Epidermal melanocyte (primary cell): ENCODE measurements at regions not wholly inside any gene's neighbourhood (a gene's known extent, or its start where the extent isn't known, plus 50 kb on each side); places are given as distances from the start of the nearest gene placed in this dataset.

ENCODE experiments used
- DNase-seq: peaks from one replicate; pipeline ENCODE4 v3.0.0; 2011; ENCODE audit warnings: low spot score; ENCODE audit not compliant: insufficient read length

GRCh38 chr10:36182179-36182566 is 540.1 kb upstream of the FZD8 start:
- DNase-seq: no peak

GRCh38 chr10:36181426-36182178 is 539.5 kb upstream of the FZD8 start:
- DNase-seq: no peak

- no peak for DNase-seq
Measured at GRCh38 chr10:36178616-36179015, 536.5 kb upstream of the FZD8 start.

- DNase-seq: no peak
Measured at GRCh38 chr10:36177071-36177470, 535.0 kb upstream of the FZD8 start.

- DNase-seq: no peak
Measured at GRCh38 chr10:36175954-36176353, 533.9 kb upstream of the FZD8 start.

- DNase-seq: no peak
Measured at GRCh38 chr10:36173364-36173763, 531.3 kb upstream of the FZD8 start.

- DNase-seq: no peak
Measured at GRCh38 chr10:36171953-36172940, 530.2 kb upstream of the FZD8 start.

- DNase-seq: no peak
Measured at GRCh38 chr10:36171556-36171952, 529.5 kb upstream of the FZD8 start.

GRCh38 chr10:36170943-36171501 is 528.9 kb upstream of the FZD8 start:
- no peak for DNase-seq

GRCh38 chr10:36170142-36170719 is 528.1 kb upstream of the FZD8 start:
- no peak for DNase-seq

- DNase-seq: no peak
Measured at GRCh38 chr10:36168777-36169176, 526.7 kb upstream of the FZD8 start.

- no peak for DNase-seq
Measured at GRCh38 chr10:36164556-36165504, 522.7 kb upstream of the FZD8 start.

- DNase-seq: no peak
Measured at GRCh38 chr10:36163827-36164226, 521.7 kb upstream of the FZD8 start.

GRCh38 chr10:36157486-36157885 is 515.4 kb upstream of the FZD8 start:
- no peak for DNase-seq

GRCh38 chr10:36148207-36148606 is 506.1 kb upstream of the FZD8 start:
- DNase-seq: no peak

GRCh38 chr10:36147529-36147928 is 505.4 kb upstream of the FZD8 start:
- DNase-seq: no peak

GRCh38 chr10:36141856-36142560 is 499.9 kb upstream of the FZD8 start:
- no peak for DNase-seq

GRCh38 chr10:36129051-36129450 is 487.0 kb upstream of the FZD8 start:
- no peak for DNase-seq

- DNase-seq: no peak
Measured at GRCh38 chr10:36126076-36126475, 484.0 kb upstream of the FZD8 start.

GRCh38 chr10:36119455-36119854 is 477.4 kb upstream of the FZD8 start:
- DNase-seq: no peak
